Breast epithelium (tissue), 3 donors: ENCODE measurements at regions not wholly inside any gene's neighbourhood (a gene's known extent, or its start where the extent isn't known, plus 50 kb on each side); places are given as distances from the start of the nearest gene placed in this dataset.

Source experiments
- CTCF ChIP-seq, 3 donors: fragments of 450-650 bp; IDR thresholded peaks; one replicate each; pipeline ENCODE4 v1.5.1; 2016 to 2017; ENCODE audit warnings: antibody characterized with exemption in 3 of 3, mild to moderate bottlenecking in 3 of 3, moderate library complexity in 3 of 3
- POLR2A ChIP-seq: fragments of 450-650 bp; IDR thresholded peaks from one replicate; pipeline ENCODE4 v1.6.1; 2016; ENCODE audit warnings: antibody characterized with exemption, mild to moderate bottlenecking, moderate library complexity
- POLR2AphosphoS5 ChIP-seq, 3 donors: sonication (generic); formaldehyde crosslinking; IDR thresholded peaks; one replicate each; pipeline ENCODE4 v1.6.1; 2017; ENCODE audit warnings: antibody characterized with exemption in 3 of 3

- TF ChIP-seq CTCF (IDR thresholded peaks at IDR 0.05), result no peak
- no peak for TF ChIP-seq POLR2A
- TF ChIP-seq POLR2AphosphoS5 (IDR thresholded peaks at IDR 0.05), result no peak
Observed at GRCh38 chr1:199929556-199929955, 98.0 kb upstream of the NR5A2 start.
